ENCODE measurements at regions not wholly inside any gene's neighbourhood (a gene's known extent, or its start where the extent isn't known, plus 50 kb on each side); places are given as distances from the start of the nearest gene placed in this dataset.

- no peak overlapping the region for H3K4me3 ChIP-seq (replicated peaks; ENCODE audit: insufficient read depth, low read length)
- peaks cover 1% of the 10 kb centered on the region for H3K27me3 ChIP-seq (ENCODE audit: insufficient read depth, poor library complexity, severe bottlenecking)
- no peak for DNase-seq (ENCODE audit: low read depth in 1 of 2, low spot score in 1 of 2)
- TF ChIP-seq CTCF (IDR thresholded peaks at IDR 0.05; ENCODE audit: insufficient read depth, low read length), result no peak
- no peak for TF ChIP-seq GABPA (IDR thresholded peaks at IDR 0.05; ENCODE audit: low read depth)
- no peak for TF ChIP-seq SPI1 (IDR thresholded peaks at IDR 0.05; ENCODE audit: borderline replicate concordance, low read depth)
- TF ChIP-seq POLR2AphosphoS5 (IDR thresholded peaks at IDR 0.05; ENCODE audit: low read depth), result no peak
- no peak for TF ChIP-seq REST (IDR thresholded peaks at IDR 0.05; ENCODE audit: insufficient replicate concordance, low read depth)
- H3K27ac ChIP-seq (replicated peaks), result no peak overlapping the region
Observed at GRCh38 chr18:2325933-2326332, 245.4 kb downstream of the METTL4 start.

- Histone ChIP-seq H3K4me3 (replicated peaks; ENCODE audit: insufficient read depth, low read length) (no peak overlapping the region), H3K27me3 (ENCODE audit: insufficient read depth, poor library complexity, severe bottlenecking) (peaks cover 6% of the 10 kb centered on the region), H3K27ac (replicated peaks) (no peak overlapping the region)
- no peak for TF ChIP-seq GABPA (IDR thresholded peaks at IDR 0.05; ENCODE audit: low read depth)
- no peak for DNase-seq (ENCODE audit: low read depth in 1 of 2, low spot score in 1 of 2)
Observed at GRCh38 chr18:2326999-2327398, 244.3 kb downstream of the METTL4 start.

- no peak for DNase-seq (ENCODE audit: low read depth in 1 of 2, low spot score in 1 of 2)
- H3K27me3 ChIP-seq (ENCODE audit: insufficient read depth, poor library complexity, severe bottlenecking), result peaks cover 6% of the 10 kb centered on the region
- no peak overlapping the region for H3K27ac ChIP-seq (replicated peaks)
- H3K4me3 ChIP-seq (replicated peaks; ENCODE audit: insufficient read depth, low read length), result no peak overlapping the region
- TF ChIP-seq SPI1 (IDR thresholded peaks at IDR 0.05; ENCODE audit: borderline replicate concordance, low read depth) (no peak), POLR2AphosphoS5 (IDR thresholded peaks at IDR 0.05; ENCODE audit: low read depth) (no peak), CTCF (IDR thresholded peaks at IDR 0.05; ENCODE audit: insufficient read depth, low read length) (no peak), GABPA (IDR thresholded peaks at IDR 0.05; ENCODE audit: low read depth) (no peak), REST (IDR thresholded peaks at IDR 0.05; ENCODE audit: insufficient replicate concordance, low read depth) (no peak)
Observed at GRCh38 chr18:2330764-2331163, 240.5 kb downstream of the METTL4 start.

GRCh38 chr18:2331491-2331890 is 239.8 kb downstream of the METTL4 start:
- no peak overlapping the region for H3K4me3 ChIP-seq (replicated peaks; ENCODE audit: insufficient read depth, low read length)
- peaks cover 6% of the 10 kb centered on the region for H3K27me3 ChIP-seq (ENCODE audit: insufficient read depth, poor library complexity, severe bottlenecking)
- no peak for TF ChIP-seq GABPA (IDR thresholded peaks at IDR 0.05; ENCODE audit: low read depth)
- TF ChIP-seq CTCF (IDR thresholded peaks at IDR 0.05; ENCODE audit: insufficient read depth, low read length), result no peak
- TF ChIP-seq REST (IDR thresholded peaks at IDR 0.05; ENCODE audit: insufficient replicate concordance, low read depth), result no peak
- 0 out of 2 replicates have a peak, but pooled peaks have one; percentile 27 for TF ChIP-seq SPI1 (IDR thresholded peaks at IDR 0.05; ENCODE audit: borderline replicate concordance, low read depth)
- no peak for TF ChIP-seq POLR2AphosphoS5 (IDR thresholded peaks at IDR 0.05; ENCODE audit: low read depth)
- no peak overlapping the region for H3K27ac ChIP-seq (replicated peaks)
- DNase-seq (ENCODE audit: low read depth in 1 of 2, low spot score in 1 of 2), result no peak

Data from HL-60 (cell line).